ENCODE measurements at regions not wholly inside any gene's neighbourhood (a gene's known extent, or its start where the extent isn't known, plus 50 kb on each side); places are given as distances from the start of the nearest gene placed in this dataset.
"Not testable (repeated sequence)": the region's sequence is repeated elsewhere in the genome, so short reads cannot be mapped to it uniquely, and the experiment has no call there.

DNA sequence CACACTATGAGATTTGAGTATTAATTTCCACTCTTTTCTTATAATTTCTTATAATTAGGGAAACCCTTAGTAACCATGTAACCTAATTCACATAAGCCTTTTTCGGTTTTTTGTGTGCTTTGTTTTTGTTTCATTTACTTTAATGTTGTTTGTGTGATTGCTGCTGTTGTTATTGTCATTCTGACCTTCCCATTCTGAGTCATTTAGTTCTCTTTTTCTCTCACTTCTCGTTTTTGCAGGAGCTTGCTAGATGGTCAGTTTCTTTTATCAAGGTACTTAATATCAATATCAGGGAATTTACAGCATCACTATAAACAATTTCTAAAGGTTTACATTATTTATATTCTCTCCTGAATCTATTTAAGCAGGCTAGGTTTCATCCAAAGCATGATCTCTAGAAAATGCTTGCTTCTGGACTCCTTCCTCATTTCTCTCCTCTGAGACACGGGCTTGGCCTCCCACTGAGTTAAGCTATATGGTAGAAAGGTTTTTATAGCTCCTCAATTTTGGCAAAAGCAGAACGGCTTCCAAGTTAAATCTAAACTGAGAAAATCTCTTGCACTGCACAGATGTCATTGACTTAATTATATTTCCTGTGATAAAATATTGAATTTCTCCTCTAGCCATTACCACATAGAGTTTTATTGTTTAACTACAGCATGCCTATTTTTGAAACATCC, 534.2 kb downstream of the NSUN3 start:
- DNase-seq (ENCODE audit: low read depth, low spot score) = no peak

DNA sequence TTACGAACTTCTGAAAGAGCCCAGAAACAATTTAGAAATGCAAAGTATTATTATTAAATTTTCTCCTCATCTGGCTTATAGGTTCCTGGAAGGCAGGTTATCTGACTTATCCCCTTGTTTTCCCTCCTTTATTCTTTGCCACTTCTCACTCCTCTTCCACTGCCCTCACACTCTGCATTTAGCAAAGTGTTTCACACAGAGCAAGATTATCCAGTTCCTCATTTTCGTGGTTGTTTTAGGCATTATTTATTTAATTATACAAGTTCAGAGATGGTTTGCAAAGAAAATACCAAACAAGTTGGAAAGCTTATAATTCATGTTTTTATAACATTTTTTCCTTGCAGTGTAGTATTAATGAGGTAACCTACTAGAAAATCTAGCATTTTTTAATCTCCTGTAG, 544.9 kb downstream of the NSUN3 start:
- no peak for DNase-seq (ENCODE audit: low read depth, low spot score)

DNA sequence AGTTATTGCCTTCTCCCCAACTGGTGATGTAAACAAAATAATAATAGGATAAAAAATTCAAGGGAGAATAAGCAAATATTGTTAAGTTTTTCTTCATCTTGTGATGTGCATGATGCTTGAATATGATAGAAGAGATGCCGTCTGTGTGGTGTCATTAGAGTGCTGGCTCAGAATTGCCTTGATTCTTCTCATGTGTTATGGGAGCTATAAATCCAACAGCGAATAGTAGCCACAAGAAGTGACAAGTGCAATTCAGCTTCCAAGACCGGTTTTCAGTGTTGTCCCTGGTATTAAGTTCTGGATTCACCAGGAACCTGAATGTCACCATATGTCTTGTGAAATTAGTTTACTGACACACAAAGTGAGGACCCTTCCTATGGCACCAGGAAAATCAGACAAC, 547.0 kb downstream of the NSUN3 start:
- DNase-seq (ENCODE audit: low read depth, low spot score) = no peak

- no peak for DNase-seq (ENCODE audit: low read depth, low spot score)
Observed at GRCh38 chr3:94611596-94611995, 548.7 kb downstream of the NSUN3 start.

- no peak for DNase-seq (ENCODE audit: low read depth, low spot score)
Observed at GRCh38 chr3:94612631-94613030, 549.8 kb downstream of the NSUN3 start.

GRCh38 chr3:94614192-94614591, 551.3 kb downstream of the NSUN3 start:
- DNase-seq (ENCODE audit: low read depth, low spot score) = no peak

- no peak for DNase-seq (ENCODE audit: low read depth, low spot score)
Observed at GRCh38 chr3:94615275-94616065, 552.6 kb downstream of the NSUN3 start.

DNA sequence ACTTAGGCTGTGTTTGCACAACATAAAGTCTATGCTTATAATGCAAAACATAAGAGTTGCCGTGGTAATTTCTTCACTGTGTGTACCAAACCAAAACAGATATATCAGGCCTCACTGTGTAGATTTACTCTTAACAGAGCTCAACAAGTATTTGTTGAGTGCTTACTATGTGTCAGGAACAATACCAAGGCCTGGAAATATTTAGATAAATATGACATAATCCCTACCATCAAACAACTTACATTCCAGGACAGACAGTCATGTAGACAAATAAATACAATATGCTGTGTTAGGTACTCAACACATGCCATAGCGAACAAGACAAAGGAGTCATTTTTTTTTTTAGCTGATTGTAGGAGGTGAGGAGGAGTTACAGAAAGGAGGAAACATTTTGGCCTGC, 554.0 kb downstream of the NSUN3 start:
- no peak for DNase-seq (ENCODE audit: low read depth, low spot score)

DNA sequence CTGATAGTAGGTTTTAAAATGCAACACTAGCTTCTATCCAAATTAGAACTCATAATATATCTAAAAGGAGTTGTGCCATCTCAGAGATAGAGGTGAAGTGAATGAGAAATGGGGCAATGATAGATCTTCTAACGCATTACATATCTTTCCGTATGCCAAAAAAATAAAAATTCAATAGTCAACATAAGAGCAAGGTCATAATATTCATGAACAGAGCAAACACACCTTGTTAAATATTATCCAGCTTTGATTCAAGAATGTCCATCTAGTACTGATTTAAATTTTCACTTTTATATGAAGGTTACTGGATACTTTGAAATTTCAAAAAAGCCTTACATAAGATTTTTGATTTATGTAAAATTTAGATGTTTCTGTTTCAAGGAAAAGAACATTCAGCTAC, 554.5 kb downstream of the NSUN3 start:
- DNase-seq (ENCODE audit: low read depth, low spot score) = no peak

- no peak for DNase-seq (ENCODE audit: low read depth, low spot score)
Observed at GRCh38 chr3:94619643-94620042, 556.8 kb downstream of the NSUN3 start.

GRCh38 chr3:94626573-94626972, 563.7 kb downstream of the NSUN3 start:
- no peak for DNase-seq (ENCODE audit: low read depth, low spot score)

GRCh38 chr3:94627689-94628088, 564.8 kb downstream of the NSUN3 start:
- no peak for DNase-seq (ENCODE audit: low read depth, low spot score)

GRCh38 chr3:94643400-94643799, 580.5 kb downstream of the NSUN3 start:
- DNase-seq (ENCODE audit: low read depth, low spot score) = no peak

DNA sequence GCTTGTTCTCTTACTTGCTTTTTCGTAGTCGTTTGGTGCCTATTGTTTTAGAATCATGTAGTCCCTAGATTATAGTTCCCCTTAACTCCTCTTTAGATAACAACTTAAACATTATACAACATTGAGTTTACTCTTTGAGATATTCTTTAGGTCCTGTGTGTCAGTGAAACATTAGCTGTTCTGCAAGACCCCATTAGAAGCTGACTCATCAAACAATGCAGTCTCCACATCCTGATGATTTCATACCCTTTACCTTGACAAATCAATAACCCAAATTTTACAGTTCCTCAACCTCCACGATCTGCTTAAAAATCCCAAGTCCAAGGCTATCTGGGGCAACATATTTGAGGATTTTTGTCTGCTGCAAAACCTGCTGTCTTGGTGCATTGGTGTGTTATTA, 582.9 kb downstream of the NSUN3 start:
- DNase-seq (ENCODE audit: low read depth, low spot score) = no peak

- no peak for DNase-seq (ENCODE audit: low read depth, low spot score)
Observed at GRCh38 chr3:94647131-94647530, 584.3 kb downstream of the NSUN3 start.

- DNase-seq (ENCODE audit: low read depth, low spot score) = not testable (repeated sequence)
Observed at GRCh38 chr3:94648270-94649180, 585.7 kb downstream of the NSUN3 start.

- DNase-seq (ENCODE audit: low read depth, low spot score) = no peak
Observed at GRCh38 chr3:94654096-94654495, 591.2 kb downstream of the NSUN3 start.

DNA sequence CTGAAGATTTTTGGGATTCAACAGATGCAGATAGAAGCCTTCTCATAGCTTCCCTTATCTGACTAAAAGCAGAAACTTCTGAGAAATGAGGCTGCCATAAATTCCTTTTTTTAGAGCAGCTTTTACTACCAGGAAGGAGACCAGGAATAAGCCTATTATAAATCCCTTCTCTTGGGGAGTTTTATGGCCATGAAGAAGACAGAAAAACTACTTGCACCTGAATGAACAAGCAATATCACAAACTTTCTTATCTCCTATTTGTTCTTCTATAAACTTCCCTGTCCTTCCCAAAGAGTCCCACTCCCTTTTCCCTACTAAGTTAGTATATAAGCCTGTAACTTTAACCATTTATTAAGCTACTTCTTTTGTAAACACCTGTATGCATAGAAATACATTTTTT, 603.1 kb downstream of the NSUN3 start:
- DNase-seq (ENCODE audit: low read depth, low spot score) = no peak

- no peak for DNase-seq (ENCODE audit: low read depth, low spot score)
Observed at GRCh38 chr3:94671078-94671477, 608.2 kb downstream of the NSUN3 start.

GRCh38 chr3:94673876-94674275, 611.0 kb downstream of the NSUN3 start:
- DNase-seq (ENCODE audit: low read depth, low spot score) = no peak

- DNase-seq (ENCODE audit: low read depth, low spot score) = no peak
Observed at GRCh38 chr3:94686208-94686607, 623.3 kb downstream of the NSUN3 start.

DNA sequence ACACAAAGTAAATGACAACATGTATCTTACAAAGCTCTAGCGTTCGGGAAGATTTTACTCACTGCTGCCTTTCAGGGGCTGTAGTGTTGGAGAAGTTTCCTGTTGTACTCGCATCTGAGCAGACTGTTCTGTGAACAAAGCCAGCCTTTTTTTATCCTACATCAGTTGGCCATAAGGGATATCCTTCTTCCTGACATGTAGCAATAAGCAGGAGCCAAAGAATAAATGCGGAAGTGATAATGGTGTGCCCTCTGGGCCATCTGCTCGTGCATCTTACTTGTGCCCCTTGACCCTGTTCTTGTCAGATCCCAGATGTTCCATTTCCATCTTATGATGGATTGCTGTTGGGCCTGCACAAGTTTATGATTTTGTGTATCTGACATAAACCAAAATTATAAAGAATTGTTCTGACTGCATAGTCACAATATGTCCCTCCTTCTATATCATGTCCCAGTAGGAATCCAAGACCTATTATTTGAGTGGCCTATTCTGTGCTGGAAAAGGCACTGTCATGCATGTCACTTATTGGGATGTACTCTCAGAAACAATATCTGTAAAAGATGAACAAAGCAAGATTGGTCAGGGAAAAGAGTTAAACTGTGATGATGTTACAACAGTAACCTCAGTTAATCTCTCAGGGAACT, 631.3 kb downstream of the NSUN3 start:
- DNase-seq (ENCODE audit: low read depth, low spot score) = no peak
